Inflammatory macrophage (primary cell): ENCODE measurements at regions not wholly inside any gene's neighbourhood (a gene's known extent, or its start where the extent isn't known, plus 50 kb on each side); places are given as distances from the start of the nearest gene placed in this dataset.

Experiments used
- DNase-seq, 2 donors: peaks; one replicate each; pipeline ENCODE4 v3.0.0-alpha.2; 2020 to 2022

DNA sequence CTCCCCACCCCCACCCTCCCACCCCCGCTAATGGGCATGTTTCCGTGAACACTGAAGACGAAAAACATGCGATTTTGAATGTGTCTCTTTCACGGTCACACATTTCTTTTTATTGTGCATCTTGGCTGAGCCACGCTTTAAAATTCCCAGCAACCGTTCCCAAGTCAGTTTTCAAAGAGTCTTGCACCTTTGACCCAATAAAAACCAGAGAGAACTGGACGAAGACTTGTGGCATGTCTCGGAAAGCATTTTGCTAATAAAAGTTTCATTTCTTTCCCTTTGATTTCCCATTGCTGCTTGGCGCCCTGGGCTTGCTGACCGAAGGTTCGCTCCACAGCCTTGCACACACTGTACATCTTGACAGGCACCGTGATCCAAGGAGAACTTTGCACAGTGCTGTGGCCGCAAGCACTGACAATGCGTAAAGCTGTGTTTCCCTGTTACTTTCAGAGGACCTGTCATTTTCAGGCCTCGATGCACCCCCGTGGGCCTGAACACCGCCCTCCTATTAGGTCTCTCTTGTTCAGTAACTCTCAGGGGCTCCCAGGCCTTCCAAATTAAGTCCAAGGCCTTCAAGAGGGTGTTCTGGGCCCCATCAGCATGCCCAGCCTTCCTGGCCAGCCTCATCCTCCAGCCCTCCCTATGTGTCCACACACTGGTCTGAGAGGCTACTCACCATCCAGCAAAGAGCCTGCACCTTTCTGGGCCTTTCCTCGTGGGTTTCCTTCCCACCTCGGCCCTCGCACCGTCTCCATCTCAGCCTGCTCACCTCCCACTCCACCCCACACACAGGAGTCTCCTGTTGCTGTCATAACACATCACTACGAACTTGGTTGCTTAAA is 63.4 kb upstream of the DIO3 start:
- no peak for DNase-seq

- no peak for DNase-seq
These were observed 62.8 kb upstream of the DIO3 start for GRCh38 chr14:101498526-101498860.

DNA sequence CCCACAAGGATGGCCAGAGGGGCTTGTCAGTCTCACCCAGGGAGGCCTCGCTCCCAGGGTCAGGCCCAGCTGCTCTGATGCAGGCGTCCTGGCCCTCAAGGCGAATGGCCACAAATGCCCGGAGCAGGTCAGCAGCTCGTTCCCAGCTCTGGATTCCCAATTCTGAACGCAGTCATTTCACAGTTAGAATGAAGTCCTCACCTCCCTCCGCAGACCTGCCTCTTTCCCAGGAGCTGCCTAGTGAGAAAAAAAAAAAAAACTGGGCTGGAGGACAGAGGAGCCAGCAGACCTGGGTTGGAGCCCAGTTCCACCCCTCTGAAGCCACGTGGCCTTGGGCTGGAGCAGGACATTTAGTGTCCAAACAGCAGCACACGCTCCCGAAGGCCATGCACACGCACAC is 62.2 kb upstream of the DIO3 start:
- DNase-seq: no peak

DNA sequence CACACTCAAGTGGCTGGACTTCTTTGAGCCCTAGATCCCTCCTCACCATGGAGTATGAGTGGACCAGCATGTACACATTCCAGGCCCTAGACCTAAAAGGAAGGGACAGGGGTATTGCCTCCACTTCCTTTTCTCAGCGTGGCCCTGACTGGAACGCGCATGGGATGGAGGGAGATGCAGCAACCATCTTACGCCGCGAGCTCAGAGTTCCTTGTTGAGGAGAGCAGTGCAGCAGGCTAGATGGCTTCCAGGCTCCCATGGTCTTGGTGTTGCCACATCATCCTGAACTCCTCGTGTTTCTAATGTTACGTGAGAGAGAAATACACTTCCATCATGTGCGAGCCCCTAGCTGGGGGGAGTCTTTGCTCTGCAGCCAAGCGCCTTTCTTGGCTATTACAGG is 61.8 kb upstream of the DIO3 start:
- DNase-seq: no peak

DNA sequence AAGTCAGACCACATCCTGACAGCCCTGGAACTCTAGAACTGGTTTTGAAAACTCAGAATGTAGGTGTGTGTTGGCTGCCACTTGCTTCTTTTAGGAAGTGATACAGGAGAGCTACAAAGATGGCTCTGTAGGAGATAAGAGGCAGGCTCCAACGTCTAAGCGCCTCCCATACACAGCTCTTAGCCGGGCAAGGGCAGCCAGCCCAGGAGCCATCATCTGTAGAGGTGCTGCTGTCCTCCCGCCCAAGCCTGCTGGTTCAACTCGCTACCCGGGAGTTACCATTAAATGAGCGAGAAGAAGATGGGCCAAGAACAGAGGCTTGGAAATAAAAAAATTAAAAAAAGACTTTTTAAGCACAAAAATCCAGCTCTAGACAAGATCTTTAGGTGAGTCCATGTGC is 61.2 kb upstream of the DIO3 start:
- no peak for DNase-seq

- no peak for DNase-seq
These were observed 60.6 kb upstream of the DIO3 start for GRCh38 chr14:101500681-101501080.

GRCh38 chr14:101501341-101501740 is 60.0 kb upstream of the DIO3 start:
- no peak for DNase-seq

- DNase-seq: no peak
These were observed 59.3 kb upstream of the DIO3 start for GRCh38 chr14:101501858-101502615.

- DNase-seq: no peak
These were observed 58.4 kb upstream of the DIO3 start for GRCh38 chr14:101502761-101503392.

GRCh38 chr14:101503431-101504095 is 57.7 kb upstream of the DIO3 start:
- DNase-seq: no peak

DNA sequence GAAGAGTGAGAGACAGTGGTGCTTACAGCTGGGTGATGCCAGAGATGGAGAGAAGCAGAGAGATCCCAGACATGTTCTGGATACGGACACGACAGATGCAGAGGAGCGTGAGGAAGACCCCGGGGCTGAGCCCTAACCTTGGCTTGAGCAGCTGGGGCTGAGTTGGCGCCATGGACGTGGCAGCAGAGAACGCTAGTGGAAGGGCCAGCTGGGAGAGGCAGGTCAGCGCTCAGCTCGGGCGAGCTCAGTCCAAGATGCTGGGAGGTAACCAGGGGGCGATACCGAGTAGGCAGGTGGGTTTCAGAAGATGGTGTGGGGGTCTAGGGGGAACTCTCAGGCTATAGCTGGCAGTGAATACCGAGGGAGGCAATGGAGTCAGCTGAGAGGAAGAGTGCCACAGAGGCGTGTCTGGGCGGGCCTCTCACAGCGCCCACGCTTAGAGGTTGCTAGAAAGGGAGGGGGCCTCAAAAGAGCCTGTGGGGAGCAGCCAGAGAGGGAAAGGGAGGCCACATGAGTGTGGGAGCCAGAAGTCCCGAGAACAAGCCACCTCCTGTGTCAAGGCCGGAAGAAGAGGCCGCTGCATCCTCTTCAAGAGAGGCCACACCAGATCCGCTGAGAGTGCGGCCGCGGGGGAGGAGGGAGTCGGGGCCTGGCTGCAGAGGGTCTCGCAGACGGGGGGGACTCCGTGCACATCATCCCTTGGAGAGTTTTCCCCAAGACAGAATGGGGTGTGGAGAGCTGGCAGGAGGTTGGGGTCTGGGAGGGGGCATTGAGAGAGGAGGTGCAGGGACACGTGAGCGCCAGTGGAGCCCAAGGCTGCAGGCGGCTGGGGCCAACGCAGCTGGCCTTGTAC is 57.0 kb upstream of the DIO3 start:
- no peak for DNase-seq

GRCh38 chr14:101505236-101505970 is 55.9 kb upstream of the DIO3 start:
- no peak for DNase-seq

DNA sequence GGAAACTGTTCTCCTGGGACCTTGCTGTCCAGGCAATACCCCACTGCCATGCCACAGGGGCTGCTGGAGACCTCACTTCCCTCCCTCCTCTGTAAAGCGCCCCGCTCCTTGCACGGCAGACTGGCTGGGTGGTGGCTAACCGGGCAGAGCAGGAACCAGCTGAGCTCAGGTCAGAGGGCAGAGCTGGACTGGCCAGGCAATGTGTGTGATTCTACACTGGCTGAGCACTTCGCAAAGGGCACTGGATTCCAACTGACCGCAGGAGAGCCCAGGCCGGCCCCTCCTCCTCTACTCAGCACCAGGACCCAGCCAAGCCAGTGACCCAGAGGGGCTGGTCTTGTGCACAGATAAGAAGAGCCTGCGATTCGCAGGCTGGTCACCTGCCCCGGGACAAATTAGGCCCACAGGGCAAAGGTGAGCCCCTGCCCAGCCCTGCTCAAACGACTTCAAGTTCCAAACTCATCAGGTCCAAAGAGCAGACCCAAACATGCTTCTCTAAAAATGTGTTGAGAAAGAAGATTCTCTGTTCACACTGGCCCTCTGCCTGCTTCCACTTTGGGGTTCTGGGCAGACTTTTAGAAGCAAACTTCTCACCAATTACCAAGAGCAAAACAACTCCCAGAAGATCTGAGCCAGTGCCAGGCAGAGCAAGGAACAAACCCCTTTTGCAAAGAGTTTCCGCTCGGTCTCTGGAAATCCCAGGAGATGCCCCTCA is 54.9 kb upstream of the DIO3 start:
- DNase-seq: no peak

DNA sequence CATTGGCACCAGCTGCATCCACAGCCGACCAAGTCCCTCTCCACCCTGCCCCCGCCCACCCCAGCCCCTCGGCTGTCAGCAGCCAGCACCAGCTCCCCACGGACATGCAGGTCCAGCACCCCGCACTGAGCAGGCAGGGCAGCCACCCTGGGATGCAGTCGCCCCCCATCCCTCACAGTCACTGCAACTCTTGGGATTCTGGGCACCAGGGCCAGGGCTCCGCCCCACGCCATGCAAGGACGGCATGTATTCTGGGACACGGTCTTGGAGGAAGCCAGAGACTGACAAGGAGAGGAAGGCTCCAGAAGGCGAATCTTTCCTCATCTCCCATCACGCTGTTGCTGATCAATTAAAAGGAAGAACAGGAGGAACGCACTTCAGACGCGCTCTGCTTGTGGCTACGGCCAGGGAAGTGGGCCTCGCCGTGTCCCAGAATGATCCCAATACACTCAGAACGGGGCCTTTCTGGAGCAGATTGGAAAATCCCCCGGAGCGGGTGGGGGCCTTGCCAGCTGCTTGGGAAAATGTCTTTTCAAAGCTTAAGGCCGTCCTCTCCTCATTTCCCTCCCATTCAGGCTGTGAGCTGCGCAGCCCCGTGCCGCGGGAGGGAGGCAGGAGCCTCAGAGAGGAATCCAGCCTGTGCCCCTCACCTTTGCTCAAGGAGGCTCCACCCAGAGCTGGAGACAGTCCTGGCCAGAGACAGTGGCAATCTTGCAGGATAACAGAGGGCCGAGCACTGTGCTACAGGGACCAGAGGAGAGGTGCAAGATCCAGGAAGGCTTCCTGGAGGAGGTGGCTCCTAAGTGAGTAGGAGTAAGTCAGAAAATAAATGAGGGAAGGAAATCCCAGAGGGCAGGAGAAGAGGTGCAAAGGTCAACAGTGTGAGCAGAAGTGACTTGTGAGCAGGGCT is 54.1 kb upstream of the DIO3 start:
- DNase-seq: no peak

DNA sequence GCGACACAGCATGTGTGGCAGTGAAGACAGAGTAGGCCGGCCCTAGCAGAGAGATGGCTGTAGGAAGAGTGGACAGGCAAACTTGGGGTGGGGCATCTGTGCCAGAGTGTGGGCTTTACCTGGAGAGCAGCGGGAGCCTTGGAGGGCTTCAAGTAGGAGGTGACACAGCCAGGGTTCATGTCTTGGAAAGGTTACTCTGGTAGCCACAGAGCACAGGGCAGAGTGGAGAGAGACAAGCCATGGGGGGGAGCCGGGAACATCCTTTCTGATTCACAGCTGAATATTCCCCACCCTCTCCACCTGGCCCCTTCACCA is 53.5 kb upstream of the DIO3 start:
- no peak for DNase-seq

DNA sequence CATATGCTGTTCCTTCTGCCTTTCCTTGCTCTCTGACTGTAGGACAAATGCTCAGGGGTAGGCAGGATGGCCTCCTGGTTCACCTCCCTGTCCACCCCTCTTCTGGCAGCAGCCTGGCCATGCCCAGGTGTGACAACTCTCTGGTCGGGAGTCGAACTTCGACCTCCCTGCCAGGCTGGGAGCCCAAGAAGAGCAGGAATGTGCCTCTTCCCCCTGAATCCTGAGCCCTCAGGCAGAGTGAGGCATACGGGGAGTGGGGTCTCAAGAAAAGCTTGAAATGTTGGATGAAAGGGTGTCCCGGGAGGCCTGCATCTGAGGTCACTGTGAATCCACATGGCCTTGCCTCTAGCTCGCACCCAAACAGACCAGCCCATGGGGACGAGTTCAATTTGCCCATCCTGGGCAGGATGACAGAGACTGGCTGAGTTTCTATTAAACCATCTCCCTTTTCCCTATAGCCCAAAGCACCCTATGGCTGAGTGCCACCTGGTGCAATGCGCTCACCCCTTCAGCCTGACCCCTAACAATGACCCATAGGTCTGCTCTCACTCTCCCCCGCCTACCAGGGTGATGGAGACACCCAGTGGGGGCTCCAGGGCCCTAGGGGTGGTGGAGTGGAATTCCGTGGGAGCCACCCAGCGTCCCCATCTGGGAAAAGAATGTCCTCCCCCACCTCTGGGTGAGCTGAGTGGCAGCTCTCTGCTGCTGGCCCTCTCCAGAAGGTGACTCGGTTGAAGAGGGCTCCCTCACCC is 52.9 kb upstream of the DIO3 start:
- DNase-seq: no peak

- DNase-seq: no peak
These were observed 52.2 kb upstream of the DIO3 start for GRCh38 chr14:101508948-101509729.

DNA sequence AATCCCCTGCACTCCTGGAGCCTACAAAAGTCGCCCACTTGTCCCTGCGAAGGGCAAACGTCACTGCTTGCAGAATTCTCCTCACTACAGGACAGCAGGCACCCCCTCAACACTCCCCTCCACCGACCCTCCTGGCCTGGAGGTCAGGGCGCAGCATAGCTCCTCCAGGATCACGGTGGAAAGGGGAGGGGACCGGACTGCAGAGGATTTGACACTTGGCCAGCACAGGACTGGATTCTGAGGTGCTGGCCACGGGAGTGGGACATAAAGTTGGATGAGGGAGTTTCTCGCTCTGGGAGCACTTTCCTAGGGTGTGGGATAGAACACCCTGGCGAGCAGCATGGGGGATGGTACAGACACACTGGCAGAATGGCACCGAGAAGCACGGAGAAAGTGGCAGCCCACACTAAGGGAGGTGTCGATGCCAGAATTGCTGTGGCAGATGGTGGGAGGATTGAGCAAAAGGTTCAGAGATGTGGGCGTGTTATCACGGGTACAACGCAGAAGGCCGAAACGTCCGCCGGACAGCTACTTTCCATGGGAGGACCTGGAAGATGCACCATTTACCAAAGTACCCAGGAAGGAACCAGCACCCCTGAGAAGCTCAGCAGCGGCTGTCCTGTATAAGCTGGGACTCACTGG is 51.4 kb upstream of the DIO3 start:
- no peak for DNase-seq
